Stimulated activated naive CD4-positive, alpha-beta T cell (primary cell): ENCODE measurements at regions not wholly inside any gene's neighbourhood (a gene's known extent, or its start where the extent isn't known, plus 50 kb on each side); places are given as distances from the start of the nearest gene placed in this dataset.
"Not testable (repeated sequence)": the region's sequence is repeated elsewhere in the genome, so short reads cannot be mapped to it uniquely, and the experiment has no call there.

ENCODE experiments used
- DNase-seq, 6 experiments: peaks; one replicate each; lab custom pipeline; 2025; lab: John Stamatoyannopoulos, UW

DNA sequence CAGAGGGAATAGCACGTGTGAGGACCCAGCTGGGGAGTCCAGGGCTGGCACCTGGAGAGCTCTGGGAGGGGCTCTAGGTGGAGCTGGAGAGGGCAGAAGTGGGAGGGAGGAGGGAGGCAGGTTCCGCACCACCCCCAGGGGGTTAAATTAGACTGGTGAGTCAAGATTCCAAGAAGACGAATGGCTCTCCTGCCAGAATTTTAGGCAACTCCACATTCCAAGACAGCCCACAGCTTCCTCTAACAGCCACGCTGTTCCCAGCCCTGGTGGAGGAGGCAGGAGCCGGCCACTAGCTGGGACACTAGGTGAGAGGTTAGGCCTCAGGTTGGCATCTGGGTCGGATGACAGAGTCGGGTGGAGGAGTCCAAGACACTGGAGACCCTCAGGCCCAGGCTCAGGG, 60.2 kb downstream of the TFAP2C start:
- DNase-seq = no peak

DNA sequence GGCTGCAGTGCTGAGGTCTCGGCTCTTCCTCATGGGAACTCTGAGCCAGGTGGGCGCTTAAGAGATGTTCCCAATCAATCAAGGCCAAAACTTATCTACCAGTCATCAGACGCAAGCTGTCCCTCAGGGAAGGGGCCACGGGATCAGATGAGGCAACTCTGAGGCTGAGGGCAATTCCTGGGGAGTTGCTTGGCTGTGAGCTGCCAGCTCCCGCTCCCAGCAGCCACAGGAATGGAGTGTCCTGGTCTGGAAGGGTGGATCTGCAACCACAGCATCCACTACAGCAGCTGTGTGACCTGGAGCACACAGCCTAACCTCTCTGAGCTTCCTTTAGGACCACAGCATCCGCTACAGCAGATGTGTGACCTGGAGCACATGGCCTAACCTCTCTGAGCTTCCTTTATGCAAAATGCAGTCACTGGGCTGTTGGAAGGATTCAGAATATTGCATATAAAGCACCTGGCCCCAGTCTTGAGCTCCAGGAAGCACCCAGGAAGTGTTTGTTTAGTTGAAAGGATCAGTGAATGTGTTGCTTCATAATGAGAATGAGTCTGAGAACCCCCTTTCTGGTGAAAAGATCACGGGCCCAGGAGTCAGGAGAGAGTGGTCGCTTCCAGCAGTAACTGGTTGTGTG, 60.9 kb downstream of the TFAP2C start:
- no peak for DNase-seq

DNA sequence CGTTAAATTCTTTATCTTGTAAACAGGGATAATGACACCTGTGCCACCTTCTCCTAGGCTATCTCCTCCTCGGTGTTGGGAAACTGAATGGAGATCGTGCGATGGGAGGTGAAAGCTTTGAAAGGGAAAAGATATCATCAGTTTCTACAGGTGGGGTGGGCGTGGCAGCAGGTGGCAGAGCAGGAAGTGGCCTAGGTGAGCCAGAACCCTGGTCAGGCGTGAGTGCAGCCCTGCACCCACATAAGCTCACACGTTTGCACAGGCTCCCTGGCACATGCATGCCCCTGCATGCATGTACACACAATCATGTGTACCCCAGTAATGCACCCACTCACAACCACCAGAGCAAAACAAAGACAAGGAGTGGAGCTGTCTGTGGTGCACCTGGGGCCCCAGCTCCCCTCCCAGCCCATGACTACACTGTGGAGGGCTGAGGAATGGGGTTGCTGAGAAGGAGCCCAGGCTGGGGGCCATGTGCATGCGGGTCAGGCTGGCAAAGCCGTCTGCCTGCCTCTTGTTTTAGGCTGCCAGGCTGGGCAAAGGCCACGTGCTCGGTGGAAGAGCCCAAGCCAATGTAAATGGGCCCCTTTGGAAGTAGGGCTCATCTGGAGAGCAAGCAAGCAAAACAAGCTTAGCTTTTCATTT, 61.5 kb downstream of the TFAP2C start:
- DNase-seq = no peak

- no peak for DNase-seq
Observed at GRCh38 chr20:56691325-56691998, 62.4 kb downstream of the TFAP2C start.

GRCh38 chr20:56693217-56693616, 64.1 kb downstream of the TFAP2C start:
- no peak for DNase-seq

DNA sequence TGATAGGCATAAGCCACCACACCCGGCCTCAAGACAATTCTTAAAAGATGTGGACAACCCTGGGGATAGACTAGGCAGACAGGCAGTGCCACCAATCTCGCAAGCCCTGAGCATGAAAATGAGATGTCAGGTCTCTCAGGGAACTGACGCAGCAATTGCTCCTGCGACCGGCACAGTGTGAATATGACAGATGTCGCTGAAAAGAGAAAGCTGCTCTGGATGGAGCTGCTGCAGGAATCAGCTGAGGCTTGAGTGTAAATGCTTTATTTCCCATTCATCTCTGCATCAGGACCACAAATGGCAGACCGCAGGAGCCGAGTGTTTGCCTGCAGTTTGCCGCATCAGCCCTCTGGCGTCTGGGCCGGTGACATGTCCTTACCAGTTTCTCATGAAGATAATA, 68.4 kb downstream of the TFAP2C start:
- DNase-seq = no peak

- no peak for DNase-seq
Observed at GRCh38 chr20:56698297-56698696, 69.2 kb downstream of the TFAP2C start.

DNA sequence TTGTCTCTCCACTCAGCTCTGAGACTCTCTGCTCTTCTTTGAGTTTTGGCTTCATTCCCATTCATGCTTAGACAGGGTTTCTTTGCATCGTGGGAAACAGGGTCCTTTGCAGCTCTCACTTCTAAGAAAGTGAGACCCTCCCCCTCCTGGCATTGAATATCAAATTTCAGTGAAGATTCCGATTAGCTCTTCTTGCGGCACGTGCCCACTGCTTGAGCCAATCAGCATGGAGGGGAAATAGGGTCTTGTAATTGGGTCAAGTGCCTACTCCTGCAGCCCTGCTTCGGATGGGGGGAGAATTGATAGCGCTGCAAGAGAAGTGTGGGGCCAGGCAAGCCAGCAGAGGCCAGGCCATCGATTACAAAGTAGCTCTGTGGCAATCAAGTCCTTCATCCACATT, 69.6 kb downstream of the TFAP2C start:
- DNase-seq = no peak

- DNase-seq = no peak
Observed at GRCh38 chr20:56702931-56703840, 74.1 kb downstream of the TFAP2C start.

- no peak for DNase-seq
Observed at GRCh38 chr20:56706867-56707360, 77.8 kb downstream of the TFAP2C start.

DNA sequence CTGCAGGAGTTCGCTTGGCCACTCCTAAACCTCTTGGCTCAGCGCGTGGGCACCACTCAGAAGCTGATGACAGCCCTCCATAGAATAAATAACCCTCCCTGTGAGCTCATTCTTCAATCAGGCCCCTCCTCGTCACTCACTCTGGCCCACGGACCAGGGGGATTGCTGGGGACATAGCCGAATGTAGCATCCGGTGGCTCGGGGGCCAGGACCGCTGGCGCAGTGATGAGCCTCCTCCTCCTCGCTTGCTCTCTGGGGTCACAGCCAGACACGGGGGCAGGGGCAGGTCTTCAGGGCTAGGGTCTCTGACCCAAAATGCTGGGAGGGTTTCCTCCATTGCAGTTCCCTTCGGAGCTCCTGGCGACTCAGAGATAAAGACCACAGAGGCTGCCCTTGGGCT, 79.9 kb downstream of the TFAP2C start:
- no peak for DNase-seq

GRCh38 chr20:56710125-56710524, 81.0 kb downstream of the TFAP2C start:
- no peak for DNase-seq

DNA sequence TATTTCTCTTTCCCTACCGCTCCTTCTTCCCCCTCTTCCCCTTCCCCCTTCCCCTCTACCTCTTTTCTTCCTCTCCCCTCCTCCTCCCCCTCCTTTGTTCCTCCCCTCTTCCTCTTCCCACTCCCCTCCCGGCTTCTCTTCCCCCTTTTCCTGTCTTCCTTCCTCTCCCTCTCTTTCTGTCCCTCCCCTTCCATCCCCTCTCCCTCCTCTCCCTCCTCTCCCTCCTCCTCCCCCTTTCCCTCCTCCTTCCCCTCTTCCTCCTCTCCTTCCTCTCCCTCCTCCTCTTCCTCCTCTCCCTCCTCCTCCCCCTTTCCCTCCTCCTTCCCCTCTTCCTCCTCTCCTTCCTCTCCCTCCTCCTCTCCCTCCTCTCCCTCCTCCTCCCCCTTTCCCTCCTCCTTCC, 81.5 kb downstream of the TFAP2C start:
- DNase-seq = not testable (repeated sequence)

GRCh38 chr20:56711018-56711417, 81.9 kb downstream of the TFAP2C start:
- DNase-seq = no peak

- no peak for DNase-seq
Observed at GRCh38 chr20:56715309-56715708, 86.2 kb downstream of the TFAP2C start.

DNA sequence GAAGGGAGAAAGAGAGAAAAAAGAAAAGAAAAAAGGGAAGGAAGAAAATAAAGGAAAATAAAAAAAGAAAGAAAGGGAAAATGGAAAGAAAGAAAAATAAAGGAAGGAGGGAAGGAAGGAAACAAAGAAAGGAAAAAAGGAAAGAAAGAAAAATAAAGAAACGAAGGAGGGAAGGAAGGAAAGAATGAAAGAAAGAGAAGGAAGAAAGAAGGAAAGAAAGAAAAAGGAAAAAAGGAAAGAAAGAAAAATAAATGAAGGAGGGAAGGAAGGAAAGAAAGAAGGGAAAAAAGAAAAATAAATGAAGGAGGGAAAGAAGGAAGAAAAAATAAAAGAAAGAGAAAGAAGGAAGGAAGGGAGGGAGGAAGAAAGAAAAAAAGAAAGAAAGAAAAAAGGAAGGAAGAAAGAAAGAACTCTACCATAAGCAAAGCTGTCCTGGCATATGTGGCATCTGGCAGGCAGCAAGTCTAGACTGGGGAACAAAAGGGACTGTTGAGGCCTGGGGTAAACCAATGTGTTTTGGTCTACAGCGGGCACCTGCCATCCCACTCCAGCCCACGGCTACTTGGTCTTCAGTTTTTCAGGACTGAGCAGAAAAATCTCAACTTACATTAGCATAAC, 86.9 kb downstream of the TFAP2C start:
- no peak for DNase-seq

GRCh38 chr20:56716806-56717205, 87.7 kb downstream of the TFAP2C start:
- no peak for DNase-seq

GRCh38 chr20:56718816-56719215, 89.7 kb downstream of the TFAP2C start:
- no peak for DNase-seq

DNA sequence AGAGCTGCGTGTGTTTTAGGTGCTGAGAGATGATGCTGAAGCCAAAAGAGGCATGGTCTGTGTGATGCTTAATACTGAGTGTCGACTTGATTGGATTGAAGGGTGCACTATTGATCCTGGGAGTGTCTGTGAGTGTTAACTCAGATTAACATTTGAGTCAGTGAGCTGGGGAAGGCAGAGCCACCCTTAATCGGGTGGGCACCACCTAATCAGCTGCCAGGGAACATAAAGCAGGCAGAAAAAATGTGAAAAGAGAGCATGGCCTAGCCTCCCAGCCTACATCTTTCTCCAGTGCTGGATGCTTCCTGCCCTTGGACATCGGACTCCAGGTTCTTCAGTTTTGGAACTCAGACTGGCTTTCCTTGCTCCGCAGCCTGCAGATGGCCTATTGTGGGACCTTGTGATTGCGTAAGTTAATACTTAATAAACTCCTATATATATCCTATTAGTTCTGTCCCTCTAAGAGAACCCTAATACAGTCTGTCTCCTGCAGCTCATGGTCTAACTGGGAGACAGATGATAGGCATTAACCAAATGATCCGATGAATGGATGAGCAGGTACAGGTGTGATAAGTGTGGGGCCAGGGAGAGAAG, 91.6 kb downstream of the TFAP2C start:
- DNase-seq = no peak

- no peak for DNase-seq
Observed at GRCh38 chr20:56722042-56722441, 92.9 kb downstream of the TFAP2C start.

GRCh38 chr20:56723331-56723730, 94.2 kb downstream of the TFAP2C start:
- no peak for DNase-seq
